LHCN-M2 (cell line): ENCODE measurements at regions not wholly inside any gene's neighbourhood (a gene's known extent, or its start where the extent isn't known, plus 50 kb on each side); places are given as distances from the start of the nearest gene placed in this dataset.
"Not testable (repeated sequence)": the region's sequence is repeated elsewhere in the genome, so short reads cannot be mapped to it uniquely, and the experiment has no call there.

Experiments
- DNase-seq: peaks from one replicate; pipeline ENCODE4 v3.0.0-alpha.2; 2012; ENCODE audit warnings: low read depth

DNA sequence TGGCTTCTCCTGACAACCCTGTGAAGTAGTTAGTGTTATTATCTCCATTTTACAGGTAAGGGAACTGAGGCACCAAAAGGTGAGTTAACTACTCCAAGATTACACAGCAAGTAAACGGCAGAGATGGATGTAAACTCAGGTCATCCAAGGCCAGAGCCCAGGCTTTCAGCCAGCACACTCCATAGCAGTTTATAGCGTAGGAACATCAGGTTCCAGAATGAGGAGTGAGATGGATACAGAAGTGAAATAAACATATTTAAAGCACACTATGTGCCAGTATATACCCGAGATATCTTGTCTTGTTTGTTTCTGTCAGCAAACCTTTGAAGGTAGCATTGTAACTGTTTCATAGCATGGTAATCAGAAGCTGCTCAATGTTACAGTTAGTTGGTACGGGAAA, 279.0 kb downstream of the OXSM start:
- DNase-seq: no peak

DNA sequence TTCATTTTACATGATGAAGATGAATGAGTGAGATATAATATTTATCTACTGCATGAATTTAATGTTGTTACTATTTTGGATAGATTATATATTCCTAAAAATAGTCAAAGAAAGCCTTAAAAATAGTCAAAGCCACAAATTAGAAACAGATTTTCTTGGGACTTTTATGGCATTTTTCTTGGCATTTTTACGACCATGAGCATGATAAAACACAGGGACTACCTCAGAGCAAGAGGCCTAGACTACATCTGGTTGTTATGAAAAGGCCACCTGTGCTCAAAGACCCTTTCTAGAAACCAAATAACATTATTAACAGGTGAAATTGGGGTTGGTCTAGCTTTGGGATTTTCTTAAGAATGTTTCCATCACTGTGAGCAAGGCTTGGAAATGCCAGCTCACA, 281.0 kb downstream of the OXSM start:
- DNase-seq: no peak

DNA sequence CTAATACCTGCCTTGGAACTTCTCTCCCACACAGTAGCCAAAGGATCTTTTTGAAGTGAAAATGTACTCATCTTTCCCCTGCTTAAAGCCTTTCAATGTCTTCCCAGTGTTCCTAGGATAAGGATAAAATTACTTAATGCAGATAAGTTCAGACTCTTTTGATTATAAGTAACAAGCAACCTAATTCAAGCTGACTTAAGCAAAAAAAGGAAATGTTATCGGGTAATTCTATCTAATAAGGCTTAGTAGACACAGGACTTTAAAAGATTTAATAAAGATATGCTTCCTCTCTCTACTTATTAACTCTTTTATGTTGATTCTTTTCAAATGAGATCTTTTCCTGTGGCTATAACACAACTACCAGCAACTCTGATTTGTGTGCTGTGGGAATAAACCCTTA, 284.2 kb downstream of the OXSM start:
- DNase-seq: no peak

DNA sequence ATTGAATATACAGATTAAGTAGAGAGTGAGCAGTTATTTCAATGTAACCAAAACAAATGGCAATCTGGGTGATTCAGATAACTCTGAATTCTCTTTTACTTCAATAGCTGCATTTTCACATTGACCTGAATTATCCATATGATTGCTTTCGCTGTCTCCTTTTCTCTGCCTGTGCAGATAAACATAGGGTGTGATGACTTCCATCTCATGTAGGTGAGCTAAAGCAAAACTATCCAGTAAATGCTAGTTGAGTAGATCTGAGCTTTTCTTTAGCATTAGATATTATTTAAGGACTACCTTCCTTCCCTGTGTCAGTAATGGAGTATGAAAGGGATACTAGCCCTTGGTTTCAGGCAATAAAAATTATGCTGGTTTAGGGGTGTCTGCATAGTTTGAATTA, 288.6 kb downstream of the OXSM start:
- DNase-seq: no peak

DNA sequence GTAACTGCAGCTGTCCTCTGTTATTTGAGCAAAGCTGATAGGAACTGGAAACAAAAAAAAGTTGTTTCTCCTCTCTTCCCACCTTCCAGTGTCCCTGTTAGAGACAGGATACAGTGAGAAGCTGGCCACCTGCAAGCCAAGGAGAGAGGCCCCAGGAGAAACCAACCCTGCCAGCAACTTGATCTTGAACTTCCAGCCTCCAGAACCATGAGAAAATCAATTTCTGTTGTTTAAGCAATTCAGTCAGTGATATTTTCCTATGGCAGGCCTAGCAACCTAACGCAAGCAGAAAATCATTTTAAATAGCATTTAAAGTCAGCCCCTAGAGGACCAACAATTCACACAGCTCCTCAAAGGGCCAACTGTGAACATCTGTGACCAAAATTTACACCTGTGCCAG, 291.3 kb downstream of the OXSM start:
- DNase-seq: no peak

DNA sequence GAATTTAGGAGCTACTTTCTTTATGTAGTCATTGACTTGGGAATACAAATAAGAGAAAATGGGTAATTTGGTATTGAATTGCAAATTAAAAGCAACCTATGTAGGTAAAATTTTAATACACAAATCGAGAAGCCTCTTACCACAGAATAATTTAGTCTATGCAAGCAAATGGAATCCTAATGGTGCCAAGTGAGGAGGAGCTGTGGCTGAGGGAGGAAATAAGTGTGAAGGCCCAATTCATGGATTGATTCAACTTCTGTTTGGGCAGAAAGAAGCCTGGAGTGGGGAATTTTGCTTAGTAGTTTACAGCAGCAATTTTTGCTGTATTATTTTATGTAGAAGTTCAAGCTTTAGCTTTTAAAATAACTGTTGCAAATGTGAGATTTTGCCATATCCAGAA, 291.9 kb downstream of the OXSM start:
- no peak for DNase-seq

DNA sequence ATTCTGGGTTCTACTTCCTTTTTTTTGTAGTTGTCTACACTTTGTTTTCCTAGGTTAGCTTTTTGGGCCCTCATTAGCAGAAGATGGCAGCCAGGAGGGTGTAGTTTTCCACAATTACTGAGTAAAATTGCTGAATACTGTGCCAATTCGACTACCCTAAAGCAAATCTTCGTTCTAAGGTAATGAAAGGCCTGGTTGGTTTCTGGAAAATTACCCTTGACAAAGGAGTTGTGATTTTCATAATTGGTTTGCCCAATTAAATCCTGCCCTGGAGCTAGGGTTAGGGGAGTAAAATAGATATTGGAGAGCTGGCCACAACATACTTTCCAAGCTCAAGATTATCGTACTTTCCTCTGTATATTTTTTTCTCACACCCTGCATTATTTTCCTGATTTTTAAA, 293.0 kb downstream of the OXSM start:
- DNase-seq: no peak

DNA sequence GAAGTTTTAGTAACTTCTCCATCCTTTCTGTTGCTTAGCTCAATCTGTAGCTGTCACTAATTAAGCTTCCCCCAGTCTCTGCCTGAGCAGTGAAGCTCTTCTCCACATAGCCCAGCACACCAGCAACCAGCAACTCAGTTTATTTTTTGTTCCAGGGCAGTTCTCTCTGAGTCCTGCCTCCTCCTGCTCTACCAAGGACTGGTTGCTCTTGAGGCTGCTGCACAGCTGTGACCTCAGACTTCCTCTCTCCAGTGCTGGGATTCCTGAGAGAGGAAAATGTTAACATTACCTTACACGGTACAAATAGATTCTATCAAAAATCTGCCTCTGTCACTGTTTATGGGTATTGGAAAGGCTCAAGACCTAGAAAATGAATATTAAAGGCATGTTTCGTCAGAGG, 294.7 kb downstream of the OXSM start:
- DNase-seq: no peak

DNA sequence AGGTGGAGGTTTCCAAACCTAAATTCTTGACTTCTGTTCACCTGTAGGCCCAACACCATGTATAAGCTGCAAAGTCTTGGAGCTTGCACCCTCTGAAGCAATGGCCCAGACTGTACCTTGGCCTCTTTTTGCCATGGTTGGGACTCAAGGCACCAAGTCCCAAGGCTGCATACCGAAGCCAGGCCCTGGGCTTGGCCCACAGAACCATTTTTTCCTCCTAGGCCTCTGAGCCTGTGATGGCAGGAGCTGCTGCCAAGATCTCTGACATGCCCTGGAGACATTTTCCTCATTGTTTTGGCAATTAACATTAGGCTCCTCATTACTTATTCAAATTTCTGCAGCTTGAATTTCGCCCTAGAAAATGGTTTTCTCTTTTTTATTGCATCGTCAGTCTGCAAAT, 297.9 kb downstream of the OXSM start:
- DNase-seq: no peak

DNA sequence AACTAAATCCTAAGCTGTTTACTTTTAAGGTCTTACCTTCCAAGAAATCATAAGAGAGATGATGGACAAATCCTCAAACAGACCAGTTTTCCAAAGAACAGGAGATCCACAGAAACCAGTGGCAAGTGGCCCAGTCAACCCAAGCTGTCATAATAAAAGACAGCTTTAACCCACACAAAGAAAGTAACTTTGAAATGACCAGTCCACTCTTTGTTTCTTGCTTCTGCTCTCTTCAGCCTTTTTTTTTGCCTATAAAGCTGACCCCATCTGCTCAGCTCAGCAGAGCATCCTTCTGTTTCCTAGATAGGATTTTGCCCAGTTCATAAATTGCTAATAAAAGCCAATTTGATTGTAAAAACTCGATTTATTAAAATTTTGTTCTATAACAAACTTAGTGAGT, 299.4 kb downstream of the OXSM start:
- DNase-seq: no peak

DNA sequence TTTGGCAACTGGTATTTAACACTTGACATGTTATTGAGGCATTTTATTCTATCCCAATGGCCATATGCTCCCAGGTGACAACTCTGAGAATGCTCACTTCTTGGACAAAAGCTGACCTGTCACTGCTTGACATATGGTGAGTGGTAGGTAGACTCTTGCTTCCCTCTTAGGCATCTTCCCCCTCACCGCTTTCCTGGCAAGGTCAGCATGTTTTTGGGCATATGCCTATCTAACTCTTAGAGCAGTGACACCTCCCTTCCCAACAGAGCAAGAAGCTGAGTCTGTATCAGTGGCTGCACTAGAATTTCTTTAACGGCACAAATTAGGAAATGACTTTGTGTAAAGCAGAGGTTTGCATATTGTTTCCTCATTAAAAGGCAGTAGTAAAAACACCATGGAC, 300.7 kb downstream of the OXSM start:
- no peak for DNase-seq

DNA sequence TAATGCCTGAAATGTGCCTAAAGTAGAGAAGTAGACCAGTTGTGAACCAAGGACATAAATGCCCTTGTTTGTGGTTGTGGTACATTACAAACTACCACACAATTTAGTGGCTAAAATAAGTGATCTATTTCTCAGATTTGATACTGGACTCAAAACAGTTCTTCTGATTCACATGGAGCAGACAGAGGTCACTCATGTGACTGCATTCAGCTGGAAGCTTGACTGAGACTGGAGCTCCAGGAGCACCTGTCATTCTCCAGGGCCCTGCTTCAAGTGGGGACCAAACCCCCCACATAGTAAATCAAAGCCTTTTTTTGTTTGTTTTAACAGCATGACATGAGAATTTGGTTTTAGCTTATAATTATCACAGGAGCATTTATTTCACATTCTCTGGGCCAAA, 301.2 kb downstream of the OXSM start:
- no peak for DNase-seq

DNA sequence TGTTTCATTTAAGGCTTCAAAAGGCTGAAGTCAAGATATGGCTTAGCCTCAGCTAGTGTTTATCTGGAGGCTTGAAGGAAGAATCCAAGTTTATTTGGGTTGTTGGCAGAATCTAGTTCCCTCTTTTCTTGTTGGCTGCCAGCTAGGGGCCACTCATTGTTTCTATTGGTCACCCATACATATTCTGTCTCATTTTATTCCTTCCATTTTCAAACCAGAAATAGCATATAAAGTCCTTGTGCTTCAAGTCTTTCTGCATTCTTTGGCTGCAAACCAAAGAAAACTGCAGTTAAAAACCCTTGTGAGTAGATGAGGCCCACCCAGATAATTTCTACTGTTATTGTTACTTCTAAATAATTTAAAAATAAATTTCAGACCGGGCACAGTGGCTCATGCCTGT, 301.7 kb downstream of the OXSM start:
- DNase-seq: no peak

DNA sequence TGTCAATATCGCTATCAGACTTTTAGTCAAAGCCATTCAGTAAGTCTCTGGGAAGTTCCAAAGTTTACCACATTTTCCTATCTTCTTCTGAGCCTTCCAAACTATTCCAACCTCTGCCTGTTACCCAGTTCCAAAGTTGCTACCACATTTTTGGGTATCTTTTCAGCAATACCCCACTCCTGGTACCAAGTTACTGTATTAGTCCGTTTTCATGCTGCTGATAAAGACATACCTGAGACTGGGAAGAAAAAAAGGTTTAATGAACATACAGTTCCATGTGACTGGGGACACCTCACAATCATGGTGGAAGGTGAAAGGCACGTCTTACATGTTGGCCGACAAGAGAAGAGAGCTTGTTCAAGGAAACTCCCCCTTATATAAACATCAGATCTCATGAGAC, 307.2 kb downstream of the OXSM start:
- not testable (repeated sequence) for DNase-seq

DNA sequence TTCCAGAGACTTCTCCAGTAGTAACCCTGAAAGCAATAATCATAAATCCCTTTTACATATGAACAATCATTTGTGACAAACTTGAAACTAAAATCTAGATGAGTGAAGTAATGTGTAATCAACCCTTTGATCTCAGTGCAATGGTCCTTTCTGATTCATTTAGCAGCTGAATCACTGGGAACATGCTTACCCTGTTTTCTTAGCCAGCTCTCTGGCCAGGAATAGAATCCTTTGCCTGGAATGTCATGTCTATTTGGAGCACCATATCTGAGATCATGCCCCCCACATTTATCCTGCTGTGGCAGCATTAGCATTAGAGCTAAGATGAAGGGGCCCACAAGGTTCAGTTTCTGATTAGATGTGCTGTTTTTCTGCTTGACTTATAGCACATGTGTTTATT, 309.8 kb downstream of the OXSM start:
- DNase-seq: no peak

DNA sequence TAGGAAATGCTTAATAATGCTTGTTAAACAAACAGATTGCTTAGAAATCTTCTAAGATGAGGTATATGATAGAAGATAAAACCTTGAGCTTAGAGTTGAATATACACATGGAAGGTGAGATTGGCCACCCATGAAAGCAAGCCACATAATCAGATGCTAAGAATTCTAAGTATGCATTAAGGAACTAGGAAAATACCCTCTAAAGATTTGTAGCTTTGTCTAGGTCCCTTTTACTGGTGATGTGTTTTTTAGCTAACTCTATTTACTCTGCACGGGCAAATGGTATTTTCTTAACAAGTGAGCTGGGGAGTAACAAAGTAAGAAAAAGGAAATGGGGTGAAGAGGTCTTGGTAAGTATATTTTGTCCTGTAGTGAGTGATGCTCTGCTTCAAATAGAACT, 310.3 kb downstream of the OXSM start:
- DNase-seq: no peak

DNA sequence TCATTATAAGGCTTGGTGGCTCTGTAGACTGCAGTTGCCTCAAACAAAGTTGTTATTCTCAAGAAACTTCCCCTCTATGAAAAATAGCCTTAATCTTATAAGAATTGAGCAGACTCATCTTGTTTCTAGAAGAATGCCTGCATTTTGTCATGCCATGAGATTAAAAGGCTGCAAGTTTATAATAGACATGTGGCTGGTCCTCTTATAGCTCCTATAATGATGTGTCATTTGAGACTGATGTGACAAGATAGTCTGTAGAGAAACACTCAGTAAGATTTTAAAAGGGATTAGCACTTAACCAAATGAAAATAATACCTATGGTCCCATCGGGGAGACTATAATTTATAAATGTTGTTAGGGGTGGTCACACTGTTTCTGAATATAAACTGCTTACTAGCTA, 312.5 kb downstream of the OXSM start:
- DNase-seq: no peak

DNA sequence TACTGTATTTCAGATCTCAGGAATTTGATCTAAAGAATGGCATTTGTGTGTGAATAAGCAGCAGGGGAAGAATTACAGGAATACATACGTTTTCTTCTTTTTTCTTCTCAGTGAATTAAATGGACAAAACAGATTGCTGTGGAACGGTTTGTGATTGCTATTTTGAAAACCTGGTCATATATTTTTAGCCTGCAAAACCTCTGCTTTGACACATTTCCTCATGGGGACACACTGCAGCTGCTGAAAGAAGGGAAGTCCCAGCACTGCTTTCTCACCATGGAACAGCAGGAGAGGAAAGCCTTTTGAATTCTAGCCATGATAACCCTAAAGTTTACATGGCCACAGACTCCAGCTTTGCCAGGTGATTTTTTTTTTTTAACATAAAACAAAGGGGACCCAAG, 315.0 kb downstream of the OXSM start:
- no peak for DNase-seq

DNA sequence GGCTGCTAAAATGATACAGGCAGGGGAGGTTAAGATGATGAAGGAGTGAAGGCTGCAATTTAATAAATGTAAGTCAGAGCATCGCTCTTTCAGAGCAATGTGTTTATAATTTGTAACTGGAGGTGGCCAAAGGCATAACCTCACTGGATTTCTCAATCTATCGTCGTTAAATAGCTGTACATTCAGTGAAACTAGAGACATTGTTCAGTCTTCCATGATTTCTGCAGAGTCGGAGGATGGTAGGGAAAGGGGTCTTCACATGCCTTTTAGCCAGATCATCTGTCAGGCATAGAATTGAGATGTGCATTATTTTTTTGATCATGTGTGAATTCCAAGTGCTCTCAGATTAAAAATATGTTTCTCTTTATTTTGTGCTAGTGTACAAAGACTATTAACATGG, 315.4 kb downstream of the OXSM start:
- DNase-seq: no peak

DNA sequence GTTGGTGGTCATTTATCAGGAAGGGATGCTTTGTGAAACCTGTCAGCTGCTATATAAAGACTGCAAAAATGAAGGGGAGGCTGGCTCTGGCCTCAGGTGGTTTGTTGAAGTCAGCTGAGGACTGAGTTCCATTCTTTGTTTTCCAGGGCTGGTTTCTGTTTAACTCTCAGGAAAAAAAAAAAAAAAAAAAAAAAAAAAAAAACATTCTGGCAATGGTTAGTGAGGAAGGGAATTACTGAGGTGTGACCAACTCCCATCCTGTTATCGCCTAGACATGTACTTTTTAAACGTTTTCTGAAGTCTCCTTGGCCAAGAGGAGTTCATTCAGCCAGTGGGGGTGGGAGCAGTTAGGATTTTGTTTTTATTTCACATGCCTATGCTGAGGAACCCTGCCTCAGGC, 316.3 kb downstream of the OXSM start:
- no peak for DNase-seq

DNA sequence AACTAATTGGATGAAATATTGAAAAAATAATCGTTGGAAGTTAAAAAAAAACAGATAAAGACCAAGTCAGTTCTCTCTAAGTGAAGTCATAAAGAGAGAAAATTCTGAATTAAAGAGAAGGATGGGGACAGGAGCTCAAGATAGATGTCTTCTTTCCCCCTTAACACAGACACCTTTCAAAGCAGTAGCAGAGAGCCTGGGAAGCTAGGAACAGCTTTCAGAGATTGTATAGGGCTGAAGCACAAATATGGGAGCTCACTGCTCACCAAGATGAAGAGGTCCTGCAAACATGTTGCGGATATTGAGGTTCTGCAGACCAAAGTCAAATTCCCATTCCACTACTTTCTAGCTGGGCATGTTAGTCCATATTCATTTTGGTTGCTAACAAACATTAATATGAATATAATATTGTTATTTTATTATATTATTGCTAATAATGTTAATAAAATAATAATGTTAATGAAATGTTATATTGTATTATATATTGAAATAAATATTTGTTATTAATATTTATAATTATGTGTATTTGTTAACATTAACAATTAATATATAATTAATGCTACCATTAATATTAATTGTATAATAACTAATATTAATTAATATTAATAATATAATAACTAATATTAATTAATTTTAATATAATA, 319.1 kb downstream of the OXSM start:
- DNase-seq: no peak

DNA sequence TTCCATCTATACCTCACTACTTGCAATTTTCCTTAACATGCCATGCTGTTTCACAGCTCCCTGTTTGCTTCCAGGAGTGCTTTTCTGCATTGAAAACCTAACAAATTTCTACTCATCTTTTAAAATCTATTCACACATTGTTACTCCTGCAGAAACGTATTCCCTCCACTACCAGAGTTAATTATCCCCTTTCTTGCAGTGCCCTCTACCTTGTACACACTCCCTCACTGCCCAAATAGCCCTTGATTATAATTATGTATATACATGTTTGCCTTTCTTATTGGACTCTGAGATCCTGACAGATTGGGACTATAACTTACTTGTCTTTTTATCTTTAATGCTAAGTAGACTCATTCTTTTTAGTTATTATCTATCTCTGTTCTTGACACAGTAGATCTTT, 325.0 kb downstream of the OXSM start:
- DNase-seq: no peak

DNA sequence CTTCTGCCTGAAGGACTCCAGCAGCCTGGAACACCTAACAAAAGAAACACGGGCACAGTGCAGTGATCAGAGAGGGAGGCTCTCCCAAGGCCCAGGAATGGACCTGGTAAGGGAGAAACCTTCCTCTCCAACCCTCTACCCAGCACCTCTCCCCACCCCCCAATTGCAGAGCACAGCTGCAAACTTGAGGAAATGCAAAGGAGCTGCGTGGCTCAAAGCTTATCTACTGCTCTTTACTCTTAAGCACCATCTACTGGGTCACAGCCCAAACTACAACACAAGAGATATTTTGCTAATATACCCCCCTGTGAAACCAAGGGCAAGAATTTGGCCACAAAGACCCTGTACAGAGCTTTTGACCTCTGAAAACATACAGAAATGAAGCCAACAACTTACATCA, 328.3 kb downstream of the OXSM start:
- DNase-seq: no peak

DNA sequence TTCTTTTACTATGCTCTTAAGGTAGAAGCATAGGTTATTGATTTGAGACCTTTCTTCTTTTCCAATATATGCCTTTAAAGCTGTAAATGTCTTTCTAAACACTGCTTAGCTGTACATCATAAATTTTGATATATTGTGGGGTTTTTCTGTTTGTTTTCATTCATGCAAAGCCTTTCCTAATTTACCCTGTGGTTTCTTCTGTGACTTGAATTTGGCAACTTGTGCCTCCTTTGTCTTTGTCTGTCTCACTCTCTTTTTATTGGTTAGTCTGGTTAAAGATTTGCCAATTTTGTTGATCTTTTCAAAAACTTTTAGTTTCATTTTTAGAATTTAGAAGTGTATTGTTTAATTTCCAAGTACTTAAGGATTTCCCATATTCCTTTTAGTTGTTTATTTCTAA, 343.1 kb downstream of the OXSM start:
- no peak for DNase-seq

DNA sequence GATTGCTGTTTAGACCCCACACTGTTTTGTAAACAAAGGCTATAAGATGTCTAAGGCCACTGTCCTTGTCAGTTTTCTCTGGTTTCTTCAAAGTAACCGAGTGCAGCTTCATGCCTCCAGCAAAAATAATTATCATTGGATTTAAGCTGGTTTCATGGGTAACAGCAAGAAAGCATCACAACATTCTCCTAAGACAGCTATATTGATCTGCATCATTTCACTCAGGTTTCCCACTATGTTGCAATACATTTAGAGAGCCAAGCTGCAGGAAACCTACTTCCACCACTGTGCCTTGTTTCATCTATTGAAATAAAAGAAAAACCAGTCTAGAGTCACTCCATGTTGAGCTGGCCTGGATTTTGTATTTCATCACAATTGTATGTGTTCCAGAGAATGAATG, 351.4 kb downstream of the OXSM start:
- DNase-seq: no peak
